HUDEP-2 (cell line): ENCODE measurements at regions not wholly inside any gene's neighbourhood (a gene's known extent, or its start where the extent isn't known, plus 50 kb on each side); places are given as distances from the start of the nearest gene placed in this dataset.

ENCODE experiments used
- DNase-seq, 76 experiments: peaks; one replicate each; lab custom pipeline; 2025; ENCODE audit not compliant: unreplicated experiment in 76 of 76; lab: John Stamatoyannopoulos, UW

DNA sequence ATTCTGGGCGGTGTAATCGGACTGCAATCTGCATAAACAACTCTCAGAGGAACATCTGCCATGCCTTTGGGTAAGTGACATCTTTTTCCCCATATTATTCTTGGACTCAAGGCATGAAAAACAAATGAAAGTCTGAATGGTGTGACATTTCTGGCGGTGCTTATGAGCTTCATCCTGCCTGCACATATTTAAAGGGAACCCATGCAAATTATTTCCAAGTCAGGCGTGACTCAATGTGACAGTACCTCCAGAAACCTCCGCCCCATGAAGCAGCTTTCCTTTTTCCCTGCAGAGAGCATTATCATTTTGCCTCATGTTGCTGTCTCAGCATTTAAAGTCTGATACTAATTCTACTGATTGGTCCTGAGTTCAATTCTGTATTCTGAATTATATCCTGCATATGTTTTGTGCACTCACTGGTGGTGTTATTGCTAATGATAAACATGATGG is 585.4 kb downstream of the SNAPC1 start:
- DNase-seq = no peak

DNA sequence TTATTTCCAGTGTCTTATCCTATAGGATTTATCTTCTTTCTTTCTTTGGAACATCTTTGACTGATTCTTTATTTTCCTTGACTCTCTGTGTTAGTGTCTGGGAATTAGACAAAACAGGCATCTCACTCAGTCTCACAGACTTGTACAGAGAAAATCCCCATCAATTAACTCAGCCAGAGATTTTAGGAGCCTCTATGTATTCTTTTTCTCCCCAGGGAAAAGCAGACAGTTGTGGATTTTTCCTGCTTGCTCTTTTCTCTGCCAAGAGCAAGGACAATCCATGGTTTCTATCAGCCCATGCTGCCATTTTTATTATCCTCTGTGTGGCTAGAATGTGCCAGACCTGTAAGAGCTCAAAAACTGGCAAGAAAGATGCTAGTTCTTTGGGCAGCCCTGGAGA is 595.1 kb downstream of the SNAPC1 start:
- no peak for DNase-seq

DNA sequence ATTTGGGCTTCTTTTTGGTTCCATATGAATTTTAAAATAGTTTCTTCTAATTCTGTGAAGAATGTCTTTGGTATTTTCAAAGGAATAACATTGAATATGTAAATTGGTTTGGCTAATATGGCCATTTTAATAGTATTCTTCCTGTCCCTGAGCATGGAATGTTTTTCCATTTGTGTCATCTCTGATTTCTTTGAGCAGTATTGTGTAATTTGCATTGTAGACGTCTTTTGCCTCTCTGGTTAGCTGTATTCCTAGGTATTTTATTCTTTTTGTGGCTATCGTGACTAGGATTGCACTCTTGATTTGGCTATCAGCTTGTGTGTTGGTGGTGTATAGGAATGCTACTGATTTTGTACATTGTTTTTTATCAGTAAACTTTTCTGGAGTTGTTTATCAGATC is 601.9 kb downstream of the SNAPC1 start:
- DNase-seq = no peak

DNA sequence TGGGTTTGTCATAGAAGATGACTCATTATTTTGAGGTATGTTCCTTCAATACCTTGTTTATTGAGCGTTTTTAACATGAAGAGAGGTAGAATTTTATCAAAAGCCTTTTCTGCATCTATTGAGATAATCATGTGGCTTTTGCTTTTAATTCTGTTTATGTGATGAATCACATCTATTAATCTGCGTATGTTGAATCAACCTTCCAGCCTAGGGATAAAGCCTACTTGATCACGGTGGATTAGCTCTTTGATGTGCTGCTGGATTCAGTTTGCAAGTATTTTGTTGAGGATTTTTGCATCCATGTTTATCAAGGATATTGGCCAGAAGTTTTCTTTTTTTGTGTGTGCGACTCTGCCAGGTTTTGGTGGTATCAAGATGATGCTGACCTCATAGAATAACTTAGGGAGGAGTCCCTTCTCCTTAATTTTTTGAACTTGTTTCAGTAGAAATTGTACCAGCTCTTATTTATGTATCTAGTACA is 602.6 kb downstream of the SNAPC1 start:
- no peak for DNase-seq

DNA sequence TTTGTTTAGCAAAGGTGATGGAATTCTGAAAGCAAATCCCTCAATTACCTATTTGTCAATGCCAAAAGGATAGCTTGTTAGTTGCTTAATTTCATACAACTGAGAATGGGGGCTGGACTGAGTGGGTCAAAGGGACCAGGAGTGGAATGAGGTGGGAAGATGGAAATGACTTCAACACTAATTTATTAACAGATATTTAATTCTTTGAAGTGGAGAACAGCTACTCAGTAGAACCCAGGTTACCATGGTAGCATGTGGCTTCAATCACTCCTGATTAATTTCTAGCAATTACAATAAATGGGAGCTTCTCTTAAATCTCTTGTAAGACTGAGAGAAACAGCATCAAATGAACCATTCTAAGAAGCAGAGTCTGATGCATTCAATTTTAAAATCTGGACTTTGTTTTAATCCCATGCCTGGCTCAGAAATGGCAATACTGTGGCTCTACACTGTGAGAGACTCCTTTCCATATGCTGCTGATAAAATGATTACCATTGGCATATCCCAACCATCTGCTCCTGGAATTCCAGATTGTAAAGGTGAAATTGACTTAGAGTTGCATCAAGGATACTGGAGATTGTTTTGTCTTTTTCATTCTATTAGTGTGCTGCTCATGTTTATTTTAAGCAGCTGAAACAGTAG is 607.8 kb downstream of the SNAPC1 start:
- DNase-seq = no peak

DNA sequence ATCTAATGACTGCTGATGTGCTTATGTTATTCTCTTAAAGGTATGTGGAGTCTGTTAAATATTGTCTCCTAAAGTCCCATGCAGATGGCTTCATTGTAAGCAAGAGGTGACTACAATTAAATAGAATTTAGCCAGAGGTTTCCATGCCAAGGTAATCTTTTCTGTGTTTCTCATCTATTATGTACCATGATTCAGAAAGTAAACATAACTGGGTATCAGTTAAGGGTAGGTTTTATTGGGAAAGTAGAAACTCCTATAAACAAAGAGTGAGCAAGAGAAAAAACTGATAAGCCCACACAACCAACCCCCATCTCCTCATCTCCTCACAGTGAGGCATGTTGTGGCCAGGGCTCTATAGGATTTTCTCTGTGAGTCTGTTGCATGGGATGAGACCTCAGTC is 611.7 kb downstream of the SNAPC1 start:
- no peak for DNase-seq

DNA sequence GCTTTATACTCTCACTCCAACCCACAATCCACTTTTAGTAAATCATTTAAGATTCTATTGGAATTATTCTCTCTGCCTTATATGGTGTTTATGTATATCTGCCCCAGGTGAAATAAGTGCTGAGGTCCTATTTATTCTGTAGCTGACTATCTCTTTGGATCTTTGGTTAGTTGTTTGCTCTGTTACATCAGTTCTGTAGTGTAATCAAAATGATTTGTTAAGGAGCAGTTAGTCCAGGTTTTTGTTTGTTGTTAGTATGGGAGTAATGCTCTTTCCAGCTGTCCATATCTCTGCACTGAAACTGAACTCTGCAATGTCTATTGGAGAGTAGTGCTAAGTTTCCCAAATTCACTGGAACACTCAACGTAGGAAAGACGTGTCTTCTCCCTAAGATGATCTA is 615.8 kb downstream of the SNAPC1 start:
- no peak for DNase-seq

DNA sequence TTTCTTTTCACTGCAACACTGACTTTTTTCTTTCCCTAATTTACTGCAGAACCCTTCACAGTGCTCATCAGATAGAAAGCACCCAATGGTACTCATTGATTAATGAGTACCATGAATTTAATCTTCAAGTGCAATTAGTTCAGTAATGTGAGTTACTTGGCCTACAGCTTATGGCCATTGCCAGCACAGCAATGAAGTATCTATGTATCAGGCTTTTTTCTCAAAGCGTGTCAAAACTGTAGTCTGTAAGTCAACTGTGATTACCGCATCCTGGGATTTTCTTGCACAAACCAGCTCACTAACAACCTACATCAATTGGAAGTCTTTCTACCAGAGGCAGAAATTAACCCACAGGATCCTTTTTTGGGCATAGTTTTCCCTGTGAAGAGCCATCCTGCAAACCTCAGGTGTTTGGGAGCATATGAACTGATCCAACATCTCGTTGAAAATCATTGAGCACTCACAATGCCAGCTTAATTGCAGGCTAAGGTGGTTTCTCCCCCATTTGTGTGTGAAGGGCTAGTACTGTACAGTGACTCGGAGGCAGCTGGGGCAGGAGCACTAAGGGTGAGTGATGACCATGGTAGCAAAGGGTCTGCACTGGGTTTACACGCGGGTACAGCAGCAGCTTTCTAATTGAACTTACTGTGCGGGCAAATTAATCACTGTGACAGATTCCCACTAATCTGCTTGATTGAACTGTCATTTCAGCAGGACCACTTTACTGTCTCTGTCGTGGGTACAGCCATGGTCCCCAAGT is 619.3 kb downstream of the SNAPC1 start:
- DNase-seq = peak in 1 of 76 experiments; percentile 0

DNA sequence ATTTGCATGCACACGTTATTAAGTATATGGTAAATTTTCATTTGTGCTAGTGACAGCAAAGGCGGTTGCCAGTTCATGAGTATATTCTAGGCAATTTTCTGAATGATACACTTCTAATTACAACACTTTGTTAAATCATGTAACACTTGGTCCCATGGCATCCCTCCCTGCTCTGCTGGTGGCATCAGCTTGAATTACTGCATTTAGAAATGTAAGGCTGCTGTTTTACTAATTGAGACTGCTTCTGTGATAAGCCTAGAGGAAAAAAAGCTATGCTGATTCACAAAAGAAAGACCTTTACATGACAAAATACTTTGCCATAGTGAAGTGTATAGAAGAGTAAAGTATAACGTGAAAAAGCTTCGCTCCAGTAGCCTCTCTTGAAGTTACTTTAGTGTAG is 636.1 kb downstream of the KCNH5 start:
- no peak for DNase-seq

DNA sequence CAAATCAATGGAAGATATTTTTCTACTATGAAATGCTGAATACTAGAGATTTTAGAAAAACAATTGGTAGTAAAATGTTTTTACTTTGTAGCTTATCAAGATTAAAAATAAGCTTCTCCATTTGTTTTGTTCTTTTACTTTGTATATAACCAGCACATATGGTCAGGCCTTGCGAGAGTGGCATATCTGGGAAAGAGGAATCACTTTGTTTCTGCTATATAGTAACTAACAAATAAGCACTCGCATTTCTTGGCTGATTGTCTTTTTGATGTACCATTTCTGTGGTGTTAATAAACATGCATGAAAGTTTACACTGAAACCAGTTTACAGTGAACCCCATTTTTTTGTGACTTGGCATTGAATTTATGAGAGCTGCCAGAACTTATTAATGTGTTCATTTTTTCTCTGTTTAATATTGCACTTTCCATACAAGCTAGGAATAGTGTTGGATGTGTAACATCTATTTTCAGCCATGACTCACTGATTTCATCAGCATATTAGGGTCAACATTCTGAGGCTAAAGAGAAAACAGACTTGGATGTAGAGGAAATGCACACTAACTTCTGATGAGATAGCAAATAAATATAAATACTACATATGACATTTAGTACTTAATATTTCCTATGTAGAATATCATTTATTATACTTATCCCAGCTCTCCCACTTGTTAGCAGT is 635.5 kb downstream of the KCNH5 start:
- DNase-seq = no peak

DNA sequence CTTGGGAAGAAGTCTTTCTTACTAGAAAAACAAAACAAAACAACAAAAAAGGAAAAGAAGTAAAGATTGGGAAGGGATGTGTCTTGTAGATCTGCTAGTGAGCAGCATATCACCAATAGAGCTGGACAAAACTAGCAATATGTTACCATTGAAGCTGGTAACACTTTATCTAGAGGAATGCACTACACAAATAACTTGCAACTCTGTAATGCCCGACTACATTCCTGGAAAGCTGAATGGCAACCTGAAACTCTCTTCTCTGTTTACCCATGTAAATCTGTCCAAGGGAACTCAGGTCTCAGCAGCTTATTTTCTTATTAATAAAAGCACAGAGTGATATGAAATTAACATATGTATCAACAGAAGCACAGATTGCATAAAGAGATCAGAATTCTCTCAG is 624.4 kb downstream of the KCNH5 start:
- no peak for DNase-seq

DNA sequence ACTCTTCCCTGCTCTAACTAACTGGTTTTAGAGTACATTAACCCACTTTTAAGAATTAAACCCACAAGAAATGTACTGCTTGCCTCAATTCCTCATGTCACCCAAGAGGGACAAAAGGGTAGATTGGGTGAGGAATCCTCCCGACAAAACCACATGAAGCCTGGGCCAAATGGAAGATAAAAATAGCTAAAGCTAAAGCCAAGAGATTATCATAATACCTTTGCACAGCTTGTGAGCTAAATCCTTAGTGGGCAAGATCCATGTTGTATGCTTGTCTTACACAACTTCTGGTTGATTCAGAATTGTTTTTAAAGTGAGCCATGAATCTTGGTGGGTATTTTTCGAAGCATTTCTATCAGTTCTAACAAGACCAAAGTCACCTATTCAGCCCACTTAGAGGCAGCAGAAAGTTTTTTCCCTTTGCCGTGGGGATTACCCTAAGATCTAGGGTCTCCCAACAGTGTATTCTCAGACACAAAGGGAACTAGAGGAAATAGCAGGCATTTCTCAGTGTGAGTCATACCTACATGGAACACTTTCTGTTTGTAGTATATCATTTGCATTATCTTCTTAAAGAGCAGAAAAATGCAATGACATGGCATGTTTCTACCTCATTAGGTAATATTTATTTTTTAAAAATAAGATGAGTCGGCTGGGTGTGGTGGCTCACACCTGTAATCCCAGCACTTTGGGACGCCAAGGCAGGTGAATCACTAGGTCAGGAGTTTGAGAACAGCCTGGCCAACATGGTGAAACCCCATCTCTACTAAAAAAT is 616.6 kb downstream of the KCNH5 start:
- DNase-seq = no peak

DNA sequence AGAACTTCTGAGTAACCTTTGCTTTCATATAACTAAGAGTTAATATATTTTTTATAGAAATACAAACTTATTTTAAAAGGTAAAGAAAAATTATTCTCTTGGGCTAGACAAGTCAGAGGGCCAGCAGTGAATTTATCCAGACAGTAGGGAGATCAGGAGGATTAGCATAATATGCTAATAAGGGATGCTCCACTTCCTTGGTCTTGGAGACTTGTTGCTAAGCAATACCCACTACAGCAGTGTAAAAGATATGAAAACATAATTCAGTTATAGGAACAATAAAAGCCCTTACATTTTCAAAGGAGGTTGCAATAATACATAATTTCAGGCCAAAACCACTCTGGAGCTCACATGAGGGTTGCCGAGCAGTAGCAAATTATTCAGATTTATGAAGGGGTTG is 615.6 kb downstream of the KCNH5 start:
- no peak for DNase-seq

DNA sequence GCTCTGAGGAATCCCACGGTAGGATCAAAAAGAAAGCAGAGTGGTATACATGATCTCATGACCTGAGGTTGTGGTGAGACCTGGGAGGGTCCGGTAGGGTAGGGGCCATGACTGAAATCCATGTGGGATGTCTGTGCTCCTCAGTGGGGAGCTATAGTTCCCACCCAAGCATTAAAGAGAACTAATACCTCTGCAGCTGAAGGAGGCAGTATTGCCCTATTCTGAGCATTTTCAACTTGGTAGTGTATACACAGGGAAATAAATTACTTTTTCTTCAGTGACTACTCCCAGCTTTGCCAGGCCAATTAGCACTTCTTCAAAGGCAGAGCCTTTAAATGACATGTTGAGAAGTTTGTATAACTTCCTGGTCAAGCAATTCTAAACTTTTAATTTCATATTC is 613.8 kb downstream of the KCNH5 start:
- DNase-seq = no peak

DNA sequence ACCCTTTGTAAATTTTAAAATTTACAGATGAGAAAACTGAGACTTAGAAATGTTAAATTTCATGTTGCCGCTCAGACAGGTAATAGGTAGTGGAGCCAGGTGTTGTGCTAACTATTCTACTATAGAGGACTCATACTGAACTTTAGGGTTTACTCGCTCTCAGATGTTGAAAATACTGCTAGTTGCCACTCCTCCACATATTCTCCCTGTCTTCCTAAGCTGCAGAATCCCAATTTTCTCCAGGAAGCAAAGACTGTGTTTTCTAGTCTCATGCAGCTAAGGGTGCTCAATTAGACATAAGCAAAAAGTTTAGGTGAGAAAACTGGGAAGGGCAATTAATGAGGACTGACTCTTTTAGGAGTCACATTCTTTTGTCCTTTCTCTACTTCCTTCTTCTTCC is 612.3 kb downstream of the KCNH5 start:
- no peak for DNase-seq

DNA sequence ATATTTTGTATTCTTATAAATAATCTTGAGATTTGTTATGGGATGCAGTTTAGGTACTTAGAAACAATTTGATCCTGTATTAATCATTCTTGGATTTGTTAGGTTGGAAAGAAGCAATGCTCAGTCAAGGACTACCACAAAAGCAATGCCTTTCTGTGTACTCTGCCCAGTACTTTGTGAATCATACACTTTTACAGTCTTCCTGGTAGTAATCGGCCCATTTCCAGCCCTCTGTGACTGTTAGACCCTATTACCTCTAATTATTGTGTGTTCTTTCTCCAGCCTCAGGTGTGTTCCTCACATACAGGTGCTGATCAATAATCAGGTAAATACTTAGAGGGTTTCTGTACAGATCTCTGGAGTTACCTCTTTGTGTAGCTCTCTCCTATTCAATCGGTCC is 609.0 kb downstream of the KCNH5 start:
- DNase-seq = no peak

DNA sequence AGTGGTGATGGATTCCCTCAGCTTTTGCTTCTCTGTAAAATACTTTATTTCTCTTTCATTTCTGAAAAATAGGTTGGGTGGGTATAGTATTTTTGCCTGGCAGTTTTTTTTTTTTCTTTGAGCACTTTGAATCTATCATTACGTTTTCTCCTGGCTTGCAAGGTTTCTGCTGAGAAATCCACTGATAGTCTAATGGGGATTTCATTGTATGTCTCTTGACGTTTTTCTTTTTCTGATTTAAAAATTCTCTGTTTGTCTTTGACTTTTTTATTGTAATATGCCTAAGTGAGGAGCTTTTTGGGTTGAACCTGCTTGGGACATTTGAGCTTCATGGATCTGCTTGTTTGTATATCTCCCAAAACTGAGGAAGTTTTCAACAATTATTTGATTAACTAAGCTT is 606.0 kb downstream of the KCNH5 start:
- no peak for DNase-seq

DNA sequence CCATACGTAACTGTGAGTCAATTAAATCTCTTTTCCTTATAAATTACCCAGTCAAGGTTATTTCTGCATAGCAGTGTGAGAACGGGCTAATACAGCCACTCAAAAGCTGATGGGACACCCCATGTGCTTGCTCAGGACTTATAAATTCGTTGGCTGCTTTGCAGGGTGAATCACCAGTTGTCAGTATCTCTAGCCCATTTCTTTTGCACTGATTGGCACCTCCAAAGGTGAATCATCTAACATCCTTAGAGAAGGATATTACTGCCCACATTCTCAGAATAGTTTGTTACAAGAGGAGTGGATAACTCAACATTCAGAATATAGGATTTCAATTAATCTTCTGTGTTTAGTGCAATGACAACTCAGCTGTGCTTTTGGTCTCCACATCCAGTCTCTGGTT is 601.5 kb downstream of the KCNH5 start:
- no peak for DNase-seq

DNA sequence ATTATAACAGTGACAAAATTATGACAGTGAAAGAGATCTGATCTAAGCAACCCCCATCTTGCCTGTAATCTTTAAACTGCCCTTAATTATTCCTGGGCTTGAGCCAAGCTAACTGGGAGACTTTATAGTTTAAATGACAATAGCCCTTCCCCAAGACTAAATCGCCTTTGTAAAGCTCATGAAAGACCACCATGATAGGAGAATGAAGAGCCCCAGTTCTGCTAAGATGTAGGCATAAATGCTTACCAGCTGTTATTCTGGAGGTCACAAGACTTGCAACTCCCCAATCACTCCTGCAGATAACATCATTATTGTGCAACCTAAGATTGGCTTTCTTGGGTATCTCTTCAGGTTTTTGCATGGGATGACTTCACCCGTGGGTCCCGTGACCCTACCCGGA is 599.7 kb downstream of the KCNH5 start:
- DNase-seq = no peak

DNA sequence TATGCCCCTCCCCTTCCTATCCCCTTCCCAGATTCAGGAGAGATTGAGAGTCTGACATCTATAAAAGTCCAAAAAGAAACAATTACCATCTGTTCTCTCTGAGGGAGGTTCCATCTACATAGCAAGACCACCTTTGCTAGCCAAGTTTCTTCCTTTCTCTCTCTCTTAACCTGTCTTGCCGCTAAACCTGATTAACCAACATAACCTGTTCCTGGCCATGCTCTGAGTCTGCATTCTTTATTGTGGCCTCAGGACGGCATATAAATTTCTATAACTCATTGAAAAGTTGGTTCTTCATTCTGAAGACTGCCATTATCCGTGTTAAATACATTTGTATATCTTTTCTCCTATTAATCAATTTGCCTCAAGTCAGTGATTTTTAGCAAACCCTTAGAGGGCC is 594.0 kb downstream of the KCNH5 start:
- no peak for DNase-seq

DNA sequence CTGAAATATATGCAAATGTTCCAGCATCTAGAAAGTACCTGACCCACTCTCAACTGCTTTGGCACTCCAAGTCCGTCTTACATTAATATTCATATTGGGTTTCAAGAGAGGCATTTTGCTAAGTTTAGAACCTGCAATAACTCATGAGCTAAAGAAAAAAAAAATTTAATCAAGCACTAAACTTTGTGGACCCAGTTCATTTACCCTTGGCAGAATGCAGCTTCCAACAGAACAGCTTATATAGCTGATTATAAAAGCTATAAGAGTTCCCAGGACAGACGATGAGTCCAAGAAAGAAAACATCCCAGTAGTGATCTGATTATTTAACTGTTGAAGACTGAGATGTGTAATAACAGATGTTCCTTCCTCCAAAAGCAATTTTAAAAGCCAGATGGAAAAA is 592.0 kb downstream of the KCNH5 start:
- no peak for DNase-seq
